C4-2B (cell line): ENCODE measurements at regions not wholly inside any gene's neighbourhood (a gene's known extent, or its start where the extent isn't known, plus 50 kb on each side); places are given as distances from the start of the nearest gene placed in this dataset.

Source experiments
- CTCF ChIP-seq: fragments of 450-650 bp; conservative IDR thresholded peaks from 2 replicates; pipeline ENCODE4 v1.5.1; 2017; ENCODE audit warnings: mild to moderate bottlenecking
- ZFX ChIP-seq: fragments of 450-650 bp; IDR thresholded peaks from 2 replicates; pipeline ENCODE4 v1.6.1; 2017

GRCh38 chr4:160414496-160414895, 1311.6 kb downstream of the RAPGEF2 start:
- TF ChIP-seq CTCF, result no peak
- TF ChIP-seq ZFX, result no peak
